ENCODE measurements at regions not wholly inside any gene's neighbourhood (a gene's known extent, or its start where the extent isn't known, plus 50 kb on each side); places are given as distances from the start of the nearest gene placed in this dataset.

GRCh38 chr2:186979439-186980116 lies 130.6 kb upstream of the ZSWIM2 start:
- ATAC-seq, result no peak
- TF ChIP-seq ZNF8 (CRISPR knock-in tag; IDR thresholded peaks at IDR 0.05) (no peak), ZFP30 (CRISPR knock-in tag; IDR thresholded peaks at IDR 0.05) (no peak), GLIS3 (CRISPR knock-in tag; IDR thresholded peaks at IDR 0.05) (no peak), PPARA (CRISPR knock-in tag; IDR thresholded peaks at IDR 0.05; ENCODE audit: borderline replicate concordance) (no peak), CSRNP3 (CRISPR knock-in tag; IDR thresholded peaks at IDR 0.05) (no peak), ESRRG (CRISPR knock-in tag; IDR thresholded peaks at IDR 0.05) (no peak), RARB (CRISPR knock-in tag; IDR thresholded peaks at IDR 0.05) (no peak), SNAI2 (CRISPR knock-in tag; IDR thresholded peaks at IDR 0.05) (no peak), CSDC2 (CRISPR knock-in tag; IDR thresholded peaks at IDR 0.05) (no peak), ISL1 (CRISPR knock-in tag; IDR thresholded peaks at IDR 0.05) (no peak), POU6F1 (CRISPR knock-in tag; IDR thresholded peaks at IDR 0.05; ENCODE audit: borderline replicate concordance, low read depth) (no peak), CREB5 (CRISPR knock-in tag; IDR thresholded peaks at IDR 0.05; ENCODE audit: low read depth) (no peak), ZFP3 (CRISPR knock-in tag; IDR thresholded peaks at IDR 0.05) (no peak), ARNTL (CRISPR knock-in tag; IDR thresholded peaks at IDR 0.05; ENCODE audit: borderline replicate concordance, low read depth) (no peak), TOX (CRISPR knock-in tag; IDR thresholded peaks at IDR 0.05; ENCODE audit: borderline replicate concordance) (no peak)

- TF ChIP-seq TCF4 (CRISPR knock-in tag; IDR thresholded peaks at IDR 0.05; ENCODE audit: borderline replicate concordance) (no peak), ZNF8 (CRISPR knock-in tag; IDR thresholded peaks at IDR 0.05) (no peak), TSHZ2 (CRISPR knock-in tag; IDR thresholded peaks at IDR 0.05) (no peak), OSR1 (CRISPR knock-in tag; IDR thresholded peaks at IDR 0.05) (no peak), CSRNP3 (CRISPR knock-in tag; IDR thresholded peaks at IDR 0.05) (no peak), POU6F1 (CRISPR knock-in tag; IDR thresholded peaks at IDR 0.05; ENCODE audit: borderline replicate concordance, low read depth) (no peak), CREB5 (CRISPR knock-in tag; IDR thresholded peaks at IDR 0.05; ENCODE audit: low read depth) (no peak), ARNTL (CRISPR knock-in tag; IDR thresholded peaks at IDR 0.05; ENCODE audit: borderline replicate concordance, low read depth) (no peak), ZNF565 (CRISPR knock-in tag; conservative IDR thresholded peaks at IDR 0.05; ENCODE audit: low read depth) (no peak), ZNF70 (CRISPR knock-in tag; IDR thresholded peaks at IDR 0.05) (no peak), SNAI2 (CRISPR knock-in tag; IDR thresholded peaks at IDR 0.05) (no peak), RARB (CRISPR knock-in tag; IDR thresholded peaks at IDR 0.05) (no peak), ZFP30 (CRISPR knock-in tag; IDR thresholded peaks at IDR 0.05) (no peak), CSDC2 (CRISPR knock-in tag; IDR thresholded peaks at IDR 0.05) (no peak), ESRRG (CRISPR knock-in tag; IDR thresholded peaks at IDR 0.05) (no peak)
- no peak for ATAC-seq
Measured at GRCh38 chr2:186977433-186978045, 128.6 kb upstream of the ZSWIM2 start.

Measured in SK-N-SH treated with all-trans-retinoic acid at 6 μM for 48 hours (cell line).